Epithelial cell of esophagus (primary cell): ENCODE measurements at regions not wholly inside any gene's neighbourhood (a gene's known extent, or its start where the extent isn't known, plus 50 kb on each side); places are given as distances from the start of the nearest gene placed in this dataset.

Experiments used
- DNase-seq: peaks from one replicate; pipeline ENCODE4 v3.0.0; 2010; ENCODE audit warnings: low read depth
- H3K4me3 ChIP-seq: 2 replicates; pipeline ENCODE4 v1.5.1; 2011; ENCODE audit warnings: mild to moderate bottlenecking, low read length, control low read depth
- TF ChIP-seq, protein P1 (sequence below): IDR thresholded peaks from 2 replicates; pipeline ENCODE4 v1.5.1; 2011; ENCODE audit warnings: low read depth, mild to moderate bottlenecking, low read length, control low read depth, inconsistent platforms; ENCODE audit not compliant: insufficient read depth; ENCODE audit errors: missing control alignments

DNA sequence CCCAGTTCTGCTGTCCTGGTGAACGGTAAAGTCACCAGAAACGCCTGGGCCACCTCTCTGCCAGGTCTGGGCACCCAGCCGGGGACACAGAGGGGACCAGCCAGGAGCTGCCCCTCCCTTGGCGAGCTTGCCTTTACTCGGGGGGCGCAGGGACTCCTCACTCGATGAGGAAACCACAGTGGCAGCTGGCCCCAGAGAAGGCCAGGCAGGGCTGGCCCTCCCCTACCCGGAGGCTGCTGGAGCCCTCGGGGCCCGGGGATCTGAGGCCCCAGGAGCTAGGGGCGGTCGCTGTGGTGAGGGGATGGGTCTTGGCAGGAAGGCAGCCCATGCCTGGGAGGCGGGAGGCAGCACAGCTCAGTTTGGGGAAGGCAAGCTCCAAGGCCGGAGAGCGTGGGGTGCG is 80.4 kb upstream of the SLCO4A1 start:
- TF ChIP-seq, protein P1, sequence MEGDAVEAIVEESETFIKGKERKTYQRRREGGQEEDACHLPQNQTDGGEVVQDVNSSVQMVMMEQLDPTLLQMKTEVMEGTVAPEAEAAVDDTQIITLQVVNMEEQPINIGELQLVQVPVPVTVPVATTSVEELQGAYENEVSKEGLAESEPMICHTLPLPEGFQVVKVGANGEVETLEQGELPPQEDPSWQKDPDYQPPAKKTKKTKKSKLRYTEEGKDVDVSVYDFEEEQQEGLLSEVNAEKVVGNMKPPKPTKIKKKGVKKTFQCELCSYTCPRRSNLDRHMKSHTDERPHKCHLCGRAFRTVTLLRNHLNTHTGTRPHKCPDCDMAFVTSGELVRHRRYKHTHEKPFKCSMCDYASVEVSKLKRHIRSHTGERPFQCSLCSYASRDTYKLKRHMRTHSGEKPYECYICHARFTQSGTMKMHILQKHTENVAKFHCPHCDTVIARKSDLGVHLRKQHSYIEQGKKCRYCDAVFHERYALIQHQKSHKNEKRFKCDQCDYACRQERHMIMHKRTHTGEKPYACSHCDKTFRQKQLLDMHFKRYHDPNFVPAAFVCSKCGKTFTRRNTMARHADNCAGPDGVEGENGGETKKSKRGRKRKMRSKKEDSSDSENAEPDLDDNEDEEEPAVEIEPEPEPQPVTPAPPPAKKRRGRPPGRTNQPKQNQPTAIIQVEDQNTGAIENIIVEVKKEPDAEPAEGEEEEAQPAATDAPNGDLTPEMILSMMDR, result no peak
- no peak overlapping the region for H3K4me3 ChIP-seq
- no peak for DNase-seq

GRCh38 chr20:62562831-62563230 is 79.5 kb upstream of the SLCO4A1 start:
- H3K4me3 ChIP-seq, result no peak overlapping the region
- TF ChIP-seq, protein P1, result no peak
- no peak for DNase-seq

- DNase-seq, result no peak
- TF ChIP-seq, protein P1, result no peak
- H3K4me3 ChIP-seq, result no peak overlapping the region
Observed at GRCh38 chr20:62563561-62563960, 78.7 kb upstream of the SLCO4A1 start.

DNA sequence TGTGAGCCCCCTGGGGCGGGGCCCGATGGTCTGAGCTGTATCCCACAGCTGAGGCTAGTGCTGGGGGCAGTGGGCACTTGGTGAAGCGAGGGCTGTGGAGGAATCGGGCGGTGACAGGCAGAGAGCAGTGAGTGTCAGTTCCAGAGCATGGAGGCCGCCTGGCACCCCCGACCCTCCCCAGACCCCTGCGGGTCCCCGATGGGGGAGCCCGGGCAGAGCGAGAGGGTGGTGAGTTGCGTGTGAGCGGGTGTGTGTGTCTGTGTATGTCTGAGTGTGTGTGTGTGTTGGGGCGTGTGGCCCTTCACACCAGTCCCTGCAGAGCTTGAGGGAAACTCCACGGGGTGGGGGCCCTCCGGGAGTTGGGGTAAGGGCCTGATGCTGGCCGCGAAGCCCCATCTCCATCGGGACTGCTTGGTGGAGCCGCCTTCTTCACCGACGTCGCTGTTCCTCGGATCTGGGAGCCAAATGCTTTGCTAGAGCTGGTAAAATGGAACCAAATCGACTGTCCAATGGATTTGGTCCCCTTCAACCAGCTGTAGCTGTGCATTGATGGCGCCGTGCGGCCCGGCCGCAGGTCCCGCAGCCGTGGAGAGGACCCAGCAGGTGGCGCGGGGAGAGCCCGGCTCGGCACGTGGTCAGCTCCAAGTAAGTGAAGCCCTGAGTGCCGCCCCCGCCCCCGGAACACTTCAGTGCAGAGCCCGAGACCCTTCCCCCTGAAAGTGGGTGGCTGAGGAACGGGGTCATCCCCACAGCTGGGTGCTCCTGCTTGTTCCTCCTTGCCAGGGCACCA is 77.7 kb upstream of the SLCO4A1 start:
- no peak for DNase-seq
- H3K4me3 ChIP-seq, result no peak overlapping the region
- TF ChIP-seq, protein P1, result no peak

- H3K4me3 ChIP-seq, result no peak overlapping the region
- TF ChIP-seq, protein P1, result no peak
- no peak for DNase-seq
Observed at GRCh38 chr20:62566266-62566665, 76.0 kb upstream of the SLCO4A1 start.

GRCh38 chr20:62566771-62567170 is 75.5 kb upstream of the SLCO4A1 start:
- DNase-seq, result no peak
- H3K4me3 ChIP-seq, result no peak overlapping the region
- TF ChIP-seq, protein P1, result no peak
